Liver (tissue), 8 donors: ENCODE measurements at regions not wholly inside any gene's neighbourhood (a gene's known extent, or its start where the extent isn't known, plus 50 kb on each side); places are given as distances from the start of the nearest gene placed in this dataset.

ENCODE experiments used
- DNase-seq: peaks from one replicate; pipeline ENCODE4 v3.0.0-alpha.2; 2017; ENCODE audit warnings: low spot score
- H3K27ac ChIP-seq, 2 donors: one replicate each; pipeline ENCODE4 v1.7.0; 2013; ENCODE audit warnings: inconsistent platforms in 2 of 2, low read length in 2 of 2, control low read depth in 1 of 2, low read depth in 1 of 2, mild to moderate bottlenecking in 1 of 2
- H3K27me3 ChIP-seq, 4 donors: one replicate each; pipeline versions ENCODE4 v1.6.1 to v1.7.0; 2013; ENCODE audit warnings: low read length in 3 of 4, inconsistent platforms in 1 of 4, mild to moderate bottlenecking in 1 of 4, moderate library complexity in 1 of 4; ENCODE audit not compliant: control insufficient read depth in 4 of 4, insufficient read depth in 4 of 4
- H3K36me3 ChIP-seq, 4 donors: one replicate each; pipeline versions ENCODE4 v1.6.1 to v1.7.0; 2013; ENCODE audit warnings: low read length in 3 of 4, mild to moderate bottlenecking in 3 of 4, low read depth in 1 of 4, moderate library complexity in 1 of 4; ENCODE audit not compliant: control insufficient read depth in 4 of 4, insufficient read depth in 3 of 4
- H3K4me1 ChIP-seq, 4 donors: one replicate each; pipeline versions ENCODE4 v1.6.1 to v1.7.0; 2013; ENCODE audit warnings: low read length in 3 of 4, mild to moderate bottlenecking in 3 of 4, moderate library complexity in 1 of 4; ENCODE audit not compliant: control insufficient read depth in 4 of 4, insufficient read depth in 4 of 4
- H3K4me3 ChIP-seq, 3 donors: one replicate each; pipeline versions ENCODE4 v1.6.1 to v1.7.0; 2013; ENCODE audit warnings: low read length in 3 of 3, control low read depth in 1 of 3, low read depth in 1 of 3, mild to moderate bottlenecking in 1 of 3
- H3K9ac ChIP-seq, 2 donors: one replicate each; pipeline ENCODE4 v1.7.0; 2013; ENCODE audit warnings: low read length in 2 of 2, mild to moderate bottlenecking in 2 of 2, moderate library complexity in 2 of 2, control low read depth in 1 of 2, low read depth in 1 of 2
- H3K9me3 ChIP-seq, 4 donors: one replicate each; pipeline versions ENCODE4 v1.6.1 to v1.7.0; 2013; ENCODE audit warnings: low read length in 3 of 4; ENCODE audit not compliant: control insufficient read depth in 4 of 4
- FOXA1 ChIP-seq: IDR thresholded peaks from 2 replicates; pipeline ENCODE4 v1.6.1; 2016; ENCODE audit warnings: antibody characterized with exemption
- FOXA2 ChIP-seq: IDR thresholded peaks from 2 replicates; pipeline ENCODE4 v1.6.1; 2016; ENCODE audit warnings: antibody characterized with exemption
- GABPA ChIP-seq, 2 donors: IDR thresholded peaks in 1 of 2; conservative IDR thresholded peaks in 1 of 2; 2 replicates each; pipeline ENCODE4 v1.6.1; 2016; ENCODE audit warnings: antibody characterized with exemption in 2 of 2, mild to moderate bottlenecking in 1 of 2, moderate library complexity in 1 of 2
- HNF4G ChIP-seq: IDR thresholded peaks from 2 replicates; pipeline ENCODE4 v1.6.1; 2016; ENCODE audit warnings: antibody characterized with exemption
- JUND ChIP-seq, 2 donors: IDR thresholded peaks; 2 replicates each; pipeline ENCODE4 v1.6.1; 2016; ENCODE audit warnings: antibody characterized with exemption in 2 of 2
- NR2F2 ChIP-seq: IDR thresholded peaks from 2 replicates; pipeline ENCODE4 v1.6.1; 2016; ENCODE audit warnings: antibody characterized with exemption
- REST ChIP-seq: IDR thresholded peaks from 2 replicates; pipeline ENCODE4 v1.6.1; 2016; ENCODE audit warnings: antibody characterized with exemption, mild to moderate bottlenecking
- RXRA ChIP-seq, 2 donors: IDR thresholded peaks; 2 replicates each; pipeline ENCODE4 v1.6.1; 2017 to 2018; ENCODE audit warnings: antibody characterized with exemption in 2 of 2, mild to moderate bottlenecking in 1 of 2
- SP1 ChIP-seq: IDR thresholded peaks from 2 replicates; pipeline ENCODE4 v1.6.1; 2018; ENCODE audit warnings: antibody characterized with exemption, mild to moderate bottlenecking
- TAF1 ChIP-seq: conservative IDR thresholded peaks from 2 replicates; pipeline ENCODE4 v1.6.1; 2016; ENCODE audit warnings: antibody characterized with exemption, mild to moderate bottlenecking
- YY1 ChIP-seq: IDR thresholded peaks from 2 replicates; pipeline ENCODE4 v1.6.1; 2016; ENCODE audit warnings: antibody characterized with exemption, mild to moderate bottlenecking
- WGBS: extraction: QIAGEN DNeasy Blood & Tissue Kit; methylation state at CpG from one replicate; pipeline ENCODE4 v1.1.7; 2013; 5-methylcytosine and 5-hydroxymethylcytosine counted together
- TF ChIP-seq, protein P1 (sequence below): IDR thresholded peaks from 2 replicates; pipeline ENCODE4 v1.6.1; 2016; ENCODE audit warnings: antibody characterized with exemption
- TF ChIP-seq, protein P2 (sequence below): fragments of 150-350 bp; IDR thresholded peaks from 2 replicates; pipeline ENCODE4 v1.5.1; 2017; ENCODE audit warnings: improper control_type of control experiment, low read depth, low read length; ENCODE audit not compliant: missing input control
- donor health status: healthy.
- donor health status: healthy.
- donor health status: healthy.
- donor health status: healthy.
- donor health status: healthy.

DNA sequence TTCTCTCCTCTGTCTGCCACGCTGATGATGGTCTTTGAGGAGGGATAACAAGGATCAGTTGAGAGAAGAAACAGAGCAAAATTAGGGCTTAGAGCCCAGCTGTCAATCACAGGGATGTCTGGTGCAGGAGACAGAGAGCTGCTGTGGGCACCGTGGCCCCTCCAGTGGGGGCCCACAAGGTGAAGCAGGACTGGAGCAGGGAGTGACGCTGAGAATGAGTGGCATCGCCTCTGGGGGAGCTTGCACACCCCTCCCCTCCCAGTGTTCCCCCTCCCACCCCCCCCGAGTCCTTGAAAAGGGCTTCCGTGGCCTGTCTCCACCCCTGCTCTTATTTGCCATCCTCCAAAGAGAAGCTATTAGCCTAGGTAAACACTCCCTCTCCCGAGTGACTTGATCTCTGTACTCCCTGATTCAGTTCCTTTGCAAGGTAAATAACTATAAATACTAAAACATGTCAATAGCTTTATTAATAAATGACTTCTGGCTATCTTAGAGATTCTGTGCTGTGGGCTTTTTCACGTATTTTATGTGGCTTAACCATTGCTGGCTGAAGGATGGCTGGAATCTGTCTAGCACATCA, 440.0 kb downstream of the ZNF536 start (continued):
- no peak for TF ChIP-seq SP1

DNA sequence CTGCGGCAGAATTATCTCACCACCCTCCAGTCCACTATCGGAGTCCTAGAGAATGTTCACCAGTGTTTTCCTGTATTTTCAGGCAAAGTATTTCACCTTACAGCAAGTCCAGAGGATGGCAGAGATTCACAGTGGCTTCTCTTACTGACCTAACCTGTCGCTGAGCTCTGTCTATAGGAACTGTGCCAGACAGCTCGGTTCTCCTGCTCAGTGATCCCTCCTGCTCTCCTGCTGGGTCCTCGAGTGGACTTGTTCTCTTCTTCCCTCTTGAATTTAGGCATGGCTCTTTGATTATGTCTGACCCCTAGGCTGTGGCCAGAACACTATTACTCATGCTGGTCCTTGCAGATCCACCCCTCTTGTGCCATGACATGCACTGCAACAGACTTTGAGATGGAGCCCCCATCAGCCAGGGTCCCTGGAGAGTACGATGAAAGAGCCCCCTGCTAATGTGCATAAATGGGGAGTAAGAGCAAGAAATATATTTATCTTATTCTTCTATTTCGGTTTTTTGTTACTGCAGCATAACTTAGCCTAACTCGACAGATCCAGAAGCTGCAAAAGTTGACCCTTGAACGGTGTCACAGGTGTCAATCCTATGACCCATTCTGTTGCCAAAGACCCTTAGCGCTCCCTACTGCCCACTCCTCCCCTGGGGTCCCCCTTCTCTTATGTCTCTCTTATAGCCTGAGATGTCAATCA, 439.4 kb downstream of the ZNF536 start:
- H3K9ac ChIP-seq = no peak overlapping the region
- H3K4me3 ChIP-seq = no peak overlapping the region
- DNase-seq = no peak
- H3K9me3 ChIP-seq = peaks cover 0 to 4% (median under 1%) of the 10 kb centered on the region in 4 donors
- 75% methylated on average over 10 of the region's 10 CpGs for WGBS
- TF ChIP-seq TAF1 (no peak), YY1 (no peak), HNF4G (no peak), FOXA2 (no peak), JUND (IDR thresholded peaks at IDR 0.05) (no peak), RXRA (IDR thresholded peaks at IDR 0.05) (no peak), NR2F2 (no peak), REST (no peak), FOXA1 (no peak)
- TF ChIP-seq, protein P1, sequence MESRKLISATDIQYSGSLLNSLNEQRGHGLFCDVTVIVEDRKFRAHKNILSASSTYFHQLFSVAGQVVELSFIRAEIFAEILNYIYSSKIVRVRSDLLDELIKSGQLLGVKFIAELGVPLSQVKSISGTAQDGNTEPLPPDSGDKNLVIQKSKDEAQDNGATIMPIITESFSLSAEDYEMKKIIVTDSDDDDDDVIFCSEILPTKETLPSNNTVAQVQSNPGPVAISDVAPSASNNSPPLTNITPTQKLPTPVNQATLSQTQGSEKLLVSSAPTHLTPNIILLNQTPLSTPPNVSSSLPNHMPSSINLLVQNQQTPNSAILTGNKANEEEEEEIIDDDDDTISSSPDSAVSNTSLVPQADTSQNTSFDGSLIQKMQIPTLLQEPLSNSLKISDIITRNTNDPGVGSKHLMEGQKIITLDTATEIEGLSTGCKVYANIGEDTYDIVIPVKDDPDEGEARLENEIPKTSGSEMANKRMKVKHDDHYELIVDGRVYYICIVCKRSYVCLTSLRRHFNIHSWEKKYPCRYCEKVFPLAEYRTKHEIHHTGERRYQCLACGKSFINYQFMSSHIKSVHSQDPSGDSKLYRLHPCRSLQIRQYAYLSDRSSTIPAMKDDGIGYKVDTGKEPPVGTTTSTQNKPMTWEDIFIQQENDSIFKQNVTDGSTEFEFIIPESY = no peak
- H3K4me1 ChIP-seq = no peaks in the 10 kb centered on the region
- no peaks in the 10 kb centered on the region for H3K36me3 ChIP-seq
- H3K27me3 ChIP-seq = peaks cover 0 to 11% (median 0%) of the 10 kb centered on the region in 4 donors
- no peak overlapping the region for H3K27ac ChIP-seq

DNA sequence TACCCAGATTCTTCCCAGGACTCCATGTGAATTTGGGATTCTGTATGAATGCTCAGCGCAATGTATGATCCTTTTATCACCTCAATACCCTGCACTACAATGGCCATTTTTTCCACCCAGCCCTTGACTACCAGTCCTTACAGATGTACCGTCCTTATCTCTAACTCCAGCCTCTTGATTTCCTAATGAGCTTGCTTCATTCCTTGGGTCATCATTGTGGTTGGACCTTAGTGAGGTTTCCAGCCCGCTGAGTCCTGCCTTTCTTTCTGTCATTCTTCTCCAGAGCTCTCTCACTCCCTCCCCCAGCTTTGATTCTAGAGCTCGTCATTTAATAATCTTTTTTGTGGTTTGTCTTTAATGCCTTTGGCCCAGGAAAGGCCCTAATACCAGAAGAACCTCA, 438.5 kb downstream of the ZNF536 start:
- DNase-seq = no peak
- 68% methylated on average over 4 of the region's 4 CpGs for WGBS
- H3K27ac ChIP-seq = no peak overlapping the region
- H3K4me3 ChIP-seq = no peak overlapping the region
- no peaks in the 10 kb centered on the region for H3K4me1 ChIP-seq
- H3K9ac ChIP-seq = no peak overlapping the region
- H3K9me3 ChIP-seq = peaks cover 0 to 4% (median under 1%) of the 10 kb centered on the region in 4 donors
- H3K27me3 ChIP-seq = peaks cover 0 to 11% (median 0%) of the 10 kb centered on the region in 4 donors
- TF ChIP-seq GABPA (IDR thresholded peaks at IDR 0.05 in 1 of 2, conservative IDR thresholded peaks at IDR 0.05 in 1 of 2) (no peak), JUND (IDR thresholded peaks at IDR 0.05) (no peak), HNF4G (no peak)
- TF ChIP-seq, protein P2, sequence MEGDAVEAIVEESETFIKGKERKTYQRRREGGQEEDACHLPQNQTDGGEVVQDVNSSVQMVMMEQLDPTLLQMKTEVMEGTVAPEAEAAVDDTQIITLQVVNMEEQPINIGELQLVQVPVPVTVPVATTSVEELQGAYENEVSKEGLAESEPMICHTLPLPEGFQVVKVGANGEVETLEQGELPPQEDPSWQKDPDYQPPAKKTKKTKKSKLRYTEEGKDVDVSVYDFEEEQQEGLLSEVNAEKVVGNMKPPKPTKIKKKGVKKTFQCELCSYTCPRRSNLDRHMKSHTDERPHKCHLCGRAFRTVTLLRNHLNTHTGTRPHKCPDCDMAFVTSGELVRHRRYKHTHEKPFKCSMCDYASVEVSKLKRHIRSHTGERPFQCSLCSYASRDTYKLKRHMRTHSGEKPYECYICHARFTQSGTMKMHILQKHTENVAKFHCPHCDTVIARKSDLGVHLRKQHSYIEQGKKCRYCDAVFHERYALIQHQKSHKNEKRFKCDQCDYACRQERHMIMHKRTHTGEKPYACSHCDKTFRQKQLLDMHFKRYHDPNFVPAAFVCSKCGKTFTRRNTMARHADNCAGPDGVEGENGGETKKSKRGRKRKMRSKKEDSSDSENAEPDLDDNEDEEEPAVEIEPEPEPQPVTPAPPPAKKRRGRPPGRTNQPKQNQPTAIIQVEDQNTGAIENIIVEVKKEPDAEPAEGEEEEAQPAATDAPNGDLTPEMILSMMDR = no peak
- H3K36me3 ChIP-seq = no peaks in the 10 kb centered on the region
